Caco-2 (cell line): ENCODE measurements at regions not wholly inside any gene's neighbourhood (a gene's known extent, or its start where the extent isn't known, plus 50 kb on each side); places are given as distances from the start of the nearest gene placed in this dataset.

Experiments used
- BruUV-seq: library from RNA; stranded (reverse); fragments of 400-500 nt; replicated peaks from 2 replicates; lab custom pipeline; 2021; lab: Mats Ljungman, UMichigan
- CTCF ChIA-PET: fragments of 300-600 bp; sonication (Branson Sonifier 250); formaldehyde crosslinking; loops from one replicate; lab custom pipeline; 2022; ENCODE audit warnings: antibody characterized with exemption; lab: Charles Lee
- POLR2A ChIA-PET: fragments of 300-600 bp; sonication (Branson Sonifier 250); formaldehyde crosslinking; loops from one replicate; lab custom pipeline; 2022; ENCODE audit warnings: antibody characterized with exemption; lab: Charles Lee
- DNase-seq, 2 experiments: peaks; one replicate each; pipeline versions ENCODE4 v3.0.0 to v3.0.0-alpha.2; 2020 to 2022
- H3K27me3 ChIP-seq: replicated peaks from 2 replicates; pipeline ENCODE4 v1.6.0; 2011; ENCODE audit warnings: low read length; ENCODE audit not compliant: control insufficient read depth, insufficient read depth
- H3K36me3 ChIP-seq: 2 replicates; pipeline ENCODE4 v1.5.1; 2011; ENCODE audit warnings: low read length; ENCODE audit not compliant: control insufficient read depth, insufficient read depth
- H3K4me1 ChIP-seq: fragments of 250-450 bp; sonication (Bioruptor Pico); 2 replicates; pipeline ENCODE4 v1.5.1; 2020; ENCODE audit warnings: mild to moderate bottlenecking
- H3K4me3 ChIP-seq: 2 replicates; pipeline ENCODE4 v1.5.1; 2011; ENCODE audit warnings: low read depth, mild to moderate bottlenecking, control low read depth, low read length
- H3K9me3 ChIP-seq: fragments of 250-450 bp; sonication (Bioruptor Pico); 2 replicates; pipeline ENCODE4 v1.5.1; 2020; ENCODE audit warnings: mild to moderate bottlenecking, moderate library complexity
- H3K27ac Mint-ChIP-seq: one replicate; pipeline ENCODE4 v1.8.0; 2022; ENCODE audit warnings: mixed read lengths; ENCODE audit not compliant: unreplicated experiment
- H3K27me3 Mint-ChIP-seq: one replicate; pipeline ENCODE4 v1.8.0; 2022; ENCODE audit warnings: mixed read lengths; ENCODE audit not compliant: insufficient read depth, unreplicated experiment
- H3K36me3 Mint-ChIP-seq: one replicate; pipeline ENCODE4 v1.8.0; 2022; ENCODE audit warnings: mild to moderate bottlenecking, mixed read lengths; ENCODE audit not compliant: insufficient read depth, unreplicated experiment
- H3K4me1 Mint-ChIP-seq: one replicate; pipeline ENCODE4 v1.8.0; 2022; ENCODE audit warnings: low read depth, mixed read lengths; ENCODE audit not compliant: unreplicated experiment
- H3K4me3 Mint-ChIP-seq: one replicate; pipeline ENCODE4 v1.8.0; 2022; ENCODE audit warnings: mild to moderate bottlenecking, moderate library complexity, mixed read lengths; ENCODE audit not compliant: unreplicated experiment
- H3K9me3 Mint-ChIP-seq: one replicate; pipeline ENCODE4 v1.8.0; 2022; ENCODE audit warnings: mixed read lengths; ENCODE audit not compliant: unreplicated experiment
- CTCF ChIP-seq, 2 experiments: fragments of 200-600 bp in 1 of 2; IDR thresholded peaks; 1 replicate in 1 of 2; 2 replicates in 1 of 2; pipeline versions ENCODE4 v1.5.1 to v1.8.0; 2011 to 2022; ENCODE audit warnings: antibody characterized with exemption in 1 of 2, control low read depth in 1 of 2, inconsistent platforms in 1 of 2, low read depth in 1 of 2, low read length in 1 of 2, mild to moderate bottlenecking in 1 of 2, moderate library complexity in 1 of 2; ENCODE audit not compliant: insufficient read depth in 1 of 2, severe bottlenecking in 1 of 2, unreplicated experiment in 1 of 2
- intact Hi-C: fragments of 100-400 bp; cut with micrococcal nuclease; formaldehyde crosslinking; loops from one replicate; pipeline ENCODE4 v1.10.0; 2022; ENCODE audit not compliant: unreplicated experiment

GRCh38 chr17:77864234-77865111 is 94.0 kb upstream of the TNRC6C start:
- Mint-ChIP-seq H3K4me1 (no peaks in the 10 kb centered on the region), H3K27ac (no peak overlapping the region), H3K36me3 (no peaks in the 10 kb centered on the region), H3K4me3 (no peak overlapping the region), H3K9me3 (no peaks in the 10 kb centered on the region), H3K27me3 (peaks cover 7% of the 10 kb centered on the region)
- BruUV-seq = no TSS peak
- H3K27me3 ChIP-seq = no peaks in the 10 kb centered on the region; the same call in 1 of the 2 replicates
- no peak overlapping the region for H3K4me3 ChIP-seq
- H3K4me1 ChIP-seq = no peaks in the 10 kb centered on the region; the same call in 1 of the 2 replicates
- TF ChIP-seq CTCF (IDR thresholded peaks at IDR 0.05; ENCODE audit: insufficient read depth in 1 of 2, low read depth in 1 of 2, low read length in 1 of 2, severe bottlenecking in 1 of 2, unreplicated experiment in 1 of 2) = no peak
- ChIA-PET POLR2A (interaction anchor here (1.4 kb wide), 1 partner anchor 94 kb away, joined by 6 read pairs; the partner anchor contains the start of gene TNRC6C), CTCF (interaction anchor here (0.6 kb wide), 1 partner anchor 19 kb away, joined by 3 read pairs; no protein-coding TSS in a partner anchor)
- no peaks in the 10 kb centered on the region for H3K9me3 ChIP-seq
- no peak for DNase-seq
- H3K36me3 ChIP-seq = no peaks in the 10 kb centered on the region
- intact Hi-C loops = no loop called here

DNA sequence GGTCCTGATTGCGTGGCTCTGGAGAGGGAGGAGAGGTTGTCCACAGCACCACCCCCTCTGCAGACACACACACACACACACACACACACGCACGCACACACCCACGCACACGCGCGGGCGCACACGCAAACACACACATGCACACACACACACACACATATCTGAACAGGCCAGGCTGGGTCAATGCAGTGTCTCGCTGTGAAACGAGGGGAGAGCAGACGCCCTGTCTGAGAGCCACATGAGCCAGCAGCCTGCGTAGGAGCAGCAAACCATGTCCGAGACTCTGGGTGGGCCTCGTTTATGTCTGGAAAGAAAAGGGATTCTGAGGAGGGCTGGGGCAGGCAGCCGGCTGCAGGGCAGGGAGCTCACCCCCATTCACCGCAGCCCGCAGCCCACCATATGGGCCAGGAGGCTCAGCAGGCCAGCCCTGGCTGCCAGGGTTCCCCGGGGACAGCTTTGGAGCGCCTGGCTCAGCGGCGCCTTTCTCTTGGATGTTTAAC is 93.3 kb upstream of the TNRC6C start:
- Mint-ChIP-seq H3K4me1 (no peaks in the 10 kb centered on the region), H3K27me3 (peaks cover 9% of the 10 kb centered on the region), H3K4me3 (no peak overlapping the region), H3K36me3 (no peaks in the 10 kb centered on the region), H3K9me3 (no peaks in the 10 kb centered on the region), H3K27ac (no peak overlapping the region)
- H3K27me3 ChIP-seq = no peaks in the 10 kb centered on the region; the same call in 1 of the 2 replicates
- no peak for DNase-seq
- intact Hi-C loops = no loop called here
- CTCF ChIA-PET = no interaction called here
- H3K36me3 ChIP-seq = no peaks in the 10 kb centered on the region
- TF ChIP-seq CTCF (IDR thresholded peaks at IDR 0.05; ENCODE audit: insufficient read depth in 1 of 2, low read depth in 1 of 2, low read length in 1 of 2, severe bottlenecking in 1 of 2, unreplicated experiment in 1 of 2) = no peak
- POLR2A ChIA-PET = no interaction called here
- no peaks in the 10 kb centered on the region; the same call in 1 of the 2 replicates for H3K4me1 ChIP-seq
- H3K4me3 ChIP-seq = no peak overlapping the region
- no TSS peak for BruUV-seq
- H3K9me3 ChIP-seq = no peaks in the 10 kb centered on the region

DNA sequence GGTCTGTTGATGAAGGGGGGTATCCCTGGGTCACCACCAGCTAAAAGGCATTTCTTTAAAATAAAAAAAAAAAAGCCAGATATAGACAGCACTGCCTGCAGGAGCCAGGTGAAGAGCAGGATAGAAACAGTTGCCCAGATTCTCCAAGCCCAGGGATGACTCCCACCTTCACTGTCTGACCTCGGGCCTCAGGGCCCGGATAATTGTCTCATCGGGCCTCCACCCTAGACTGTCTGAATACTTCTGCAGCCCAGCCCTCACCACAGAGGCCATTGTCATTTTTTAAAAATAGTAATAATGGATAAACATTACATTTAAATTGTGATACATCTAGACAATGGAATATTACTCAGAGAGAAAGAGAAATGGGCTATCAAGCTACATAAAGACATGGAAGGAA is 92.8 kb upstream of the TNRC6C start:
- ChIA-PET POLR2A (no interaction called here), CTCF (no interaction called here)
- TF ChIP-seq CTCF (IDR thresholded peaks at IDR 0.05; ENCODE audit: insufficient read depth in 1 of 2, low read depth in 1 of 2, low read length in 1 of 2, severe bottlenecking in 1 of 2, unreplicated experiment in 1 of 2) = no peak
- Histone ChIP-seq H3K4me1 (no peaks in the 10 kb centered on the region; the same call in 1 of the 2 replicates), H3K36me3 (no peaks in the 10 kb centered on the region), H3K27me3 (no peaks in the 10 kb centered on the region), H3K4me3 (no peak overlapping the region), H3K9me3 (no peaks in the 10 kb centered on the region)
- H3K4me3 Mint-ChIP-seq = no peak overlapping the region
- intact Hi-C loops = no loop called here
- no peak for DNase-seq
- H3K27me3 Mint-ChIP-seq = peaks cover 9% of the 10 kb centered on the region
- no peaks in the 10 kb centered on the region for H3K36me3 Mint-ChIP-seq
- no peaks in the 10 kb centered on the region for H3K9me3 Mint-ChIP-seq
- no peaks in the 10 kb centered on the region for H3K4me1 Mint-ChIP-seq
- BruUV-seq = no TSS peak
- H3K27ac Mint-ChIP-seq = no peak overlapping the region
